ENCODE measurements at regions not wholly inside any gene's neighbourhood (a gene's known extent, or its start where the extent isn't known, plus 50 kb on each side); places are given as distances from the start of the nearest gene placed in this dataset.

GRCh38 chr7:15753887-15754579 is 67.5 kb upstream of the MEOX2 start:
- TF ChIP-seq TCF7L2 (IDR thresholded peaks at IDR 0.05; ENCODE audit: low read depth, low read length) (no peak), SIN3A (IDR thresholded peaks at IDR 0.05; ENCODE audit: borderline replicate concordance, insufficient read depth, low read depth, low read length) (no peak), POLR2AphosphoS5 (IDR thresholded peaks at IDR 0.05; ENCODE audit: low read depth, low read length) (no peak), CTCF (IDR thresholded peaks at IDR 0.05) (no peak)
- TF ChIP-seq, protein P1, sequence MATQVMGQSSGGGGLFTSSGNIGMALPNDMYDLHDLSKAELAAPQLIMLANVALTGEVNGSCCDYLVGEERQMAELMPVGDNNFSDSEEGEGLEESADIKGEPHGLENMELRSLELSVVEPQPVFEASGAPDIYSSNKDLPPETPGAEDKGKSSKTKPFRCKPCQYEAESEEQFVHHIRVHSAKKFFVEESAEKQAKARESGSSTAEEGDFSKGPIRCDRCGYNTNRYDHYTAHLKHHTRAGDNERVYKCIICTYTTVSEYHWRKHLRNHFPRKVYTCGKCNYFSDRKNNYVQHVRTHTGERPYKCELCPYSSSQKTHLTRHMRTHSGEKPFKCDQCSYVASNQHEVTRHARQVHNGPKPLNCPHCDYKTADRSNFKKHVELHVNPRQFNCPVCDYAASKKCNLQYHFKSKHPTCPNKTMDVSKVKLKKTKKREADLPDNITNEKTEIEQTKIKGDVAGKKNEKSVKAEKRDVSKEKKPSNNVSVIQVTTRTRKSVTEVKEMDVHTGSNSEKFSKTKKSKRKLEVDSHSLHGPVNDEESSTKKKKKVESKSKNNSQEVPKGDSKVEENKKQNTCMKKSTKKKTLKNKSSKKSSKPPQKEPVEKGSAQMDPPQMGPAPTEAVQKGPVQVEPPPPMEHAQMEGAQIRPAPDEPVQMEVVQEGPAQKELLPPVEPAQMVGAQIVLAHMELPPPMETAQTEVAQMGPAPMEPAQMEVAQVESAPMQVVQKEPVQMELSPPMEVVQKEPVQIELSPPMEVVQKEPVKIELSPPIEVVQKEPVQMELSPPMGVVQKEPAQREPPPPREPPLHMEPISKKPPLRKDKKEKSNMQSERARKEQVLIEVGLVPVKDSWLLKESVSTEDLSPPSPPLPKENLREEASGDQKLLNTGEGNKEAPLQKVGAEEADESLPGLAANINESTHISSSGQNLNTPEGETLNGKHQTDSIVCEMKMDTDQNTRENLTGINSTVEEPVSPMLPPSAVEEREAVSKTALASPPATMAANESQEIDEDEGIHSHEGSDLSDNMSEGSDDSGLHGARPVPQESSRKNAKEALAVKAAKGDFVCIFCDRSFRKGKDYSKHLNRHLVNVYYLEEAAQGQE (IDR thresholded peaks at IDR 0.05; ENCODE audit: insufficient read depth in 1 of 2, low read depth in 2 of 2, low read length in 1 of 2): no peak
- in situ Hi-C loops (cut with HindIII; ENCODE audit: low pct_unique_long_range_greater_than_20kb, low sequenced_read_pairs): no loop called here
- Histone ChIP-seq H3K27ac (ENCODE audit: low read length) (no peak overlapping the region), H3K4me3 (ENCODE audit: low read depth in 2 of 2, low read length in 2 of 2) (no peak overlapping the region), H3K4me1 (ENCODE audit: control insufficient read depth, insufficient read depth, low read length) (no peaks in the 10 kb centered on the region), H3K9me3 (ENCODE audit: control insufficient read depth, insufficient read depth, low read depth, low read length) (peaks cover 3% of the 10 kb centered on the region; the same call in 1 of the 2 replicates), H3K36me3 (ENCODE audit: control insufficient read depth, insufficient read depth, low read length) (no peaks in the 10 kb centered on the region), H3K27me3 (ENCODE audit: control insufficient read depth, insufficient read depth, low read length) (no peaks in the 10 kb centered on the region)
- ChIA-PET POLR2A (no interaction called here), CTCF (no interaction called here)
- DNase-seq (ENCODE audit: low read depth, low spot score) (no peak), ATAC-seq (no peak)
- intact Hi-C loops (cut with micrococcal nuclease; ENCODE audit: unreplicated experiment): no loop called here
- no TSS peak for BruUV-seq (replicated peaks)

GRCh38 chr7:15752377-15752776 is 65.9 kb upstream of the MEOX2 start:
- no peaks in the 10 kb centered on the region for H3K36me3 ChIP-seq (ENCODE audit: control insufficient read depth, insufficient read depth, low read length)
- ChIA-PET POLR2A (no interaction called here), CTCF (no interaction called here)
- H3K4me3 ChIP-seq (ENCODE audit: low read depth in 2 of 2, low read length in 2 of 2): no peak overlapping the region
- TF ChIP-seq TCF7L2 (IDR thresholded peaks at IDR 0.05; ENCODE audit: low read depth, low read length) (no peak), CTCF (IDR thresholded peaks at IDR 0.05) (no peak), SIN3A (IDR thresholded peaks at IDR 0.05; ENCODE audit: borderline replicate concordance, insufficient read depth, low read depth, low read length) (no peak), POLR2AphosphoS5 (IDR thresholded peaks at IDR 0.05; ENCODE audit: low read depth, low read length) (no peak)
- TF ChIP-seq, protein P1 (IDR thresholded peaks at IDR 0.05; ENCODE audit: insufficient read depth in 1 of 2, low read depth in 2 of 2, low read length in 1 of 2): no peak
- ATAC-seq (no peak), DNase-seq (ENCODE audit: low read depth, low spot score) (no peak)
- in situ Hi-C loops (cut with HindIII; ENCODE audit: low pct_unique_long_range_greater_than_20kb, low sequenced_read_pairs): no loop called here
- no peaks in the 10 kb centered on the region for H3K27me3 ChIP-seq (ENCODE audit: control insufficient read depth, insufficient read depth, low read length)
- no peaks in the 10 kb centered on the region; the same call in 1 of the 2 replicates for H3K9me3 ChIP-seq (ENCODE audit: control insufficient read depth, insufficient read depth, low read depth, low read length)
- H3K27ac ChIP-seq (ENCODE audit: low read length): no peak overlapping the region
- intact Hi-C loops (cut with micrococcal nuclease; ENCODE audit: unreplicated experiment): no loop called here
- no TSS peak for BruUV-seq (replicated peaks)
- H3K4me1 ChIP-seq (ENCODE audit: control insufficient read depth, insufficient read depth, low read length): no peaks in the 10 kb centered on the region

Data from Panc1 (cell line).